GM23338 (cell line): ENCODE measurements at regions not wholly inside any gene's neighbourhood (a gene's known extent, or its start where the extent isn't known, plus 50 kb on each side); places are given as distances from the start of the nearest gene placed in this dataset.

Experiments
- ATAC-seq: fragments of 200-7000 bp; cut with Tn5 transposase; 3 replicates; pipeline ENCODE4 v1.9.1; 2020
- DNase-seq: peaks from one replicate; pipeline ENCODE4 v3.0.0-alpha.2; 2015; ENCODE audit warnings: low spot score
- H2AFZ ChIP-seq: fragments of 200-600 bp; sonication (generic); 2 replicates; pipeline ENCODE4 v1.8.0; 2016; ENCODE audit warnings: antibody characterized with exemption, mild to moderate bottlenecking, moderate library complexity
- H3F3A ChIP-seq: fragments of 200-600 bp; sonication (generic); replicated peaks from 2 replicates; pipeline ENCODE4 v1.8.0; 2017; ENCODE audit warnings: antibody characterized with exemption, mixed run types, low read depth
- H3K27ac ChIP-seq: fragments of 200-600 bp; sonication (generic); 2 replicates; pipeline ENCODE4 v1.6.1; 2016; ENCODE audit warnings: low read depth
- H3K27me3 ChIP-seq: fragments of 200-600 bp; sonication (generic); 2 replicates; pipeline ENCODE4 v1.8.0; 2016; ENCODE audit warnings: mild to moderate bottlenecking, mixed run types, moderate library complexity; ENCODE audit not compliant: insufficient read depth
- H3K36me3 ChIP-seq: fragments of 200-600 bp; sonication (generic); 2 replicates; pipeline ENCODE4 v1.8.0; 2016; ENCODE audit warnings: mild to moderate bottlenecking; ENCODE audit not compliant: insufficient read depth
- H3K4me1 ChIP-seq: fragments of 200-600 bp; sonication (generic); 2 replicates; pipeline ENCODE4 v1.8.0; 2016; ENCODE audit warnings: mild to moderate bottlenecking, moderate library complexity; ENCODE audit not compliant: insufficient read depth
- H3K4me2 ChIP-seq: fragments of 200-600 bp; sonication (generic); 2 replicates; pipeline ENCODE4 v1.7.1; 2017; ENCODE audit warnings: mixed run types
- H3K4me3 ChIP-seq: fragments of 200-600 bp; sonication (generic); 2 replicates; pipeline ENCODE4 v1.6.1; 2016; ENCODE audit warnings: mixed run types
- H3K79me2 ChIP-seq: fragments of 200-600 bp; sonication (generic); replicated peaks from 2 replicates; pipeline ENCODE4 v1.8.0; 2017; ENCODE audit warnings: mild to moderate bottlenecking; ENCODE audit not compliant: insufficient read depth
- H3K9me2 ChIP-seq: fragments of 200-600 bp; sonication (generic); 2 replicates; pipeline ENCODE4 v1.8.0; 2017; ENCODE audit not compliant: insufficient read depth
- H4K20me1 ChIP-seq: fragments of 200-600 bp; sonication (generic); replicated peaks from 2 replicates; pipeline ENCODE4 v1.8.0; 2017; ENCODE audit warnings: mild to moderate bottlenecking; ENCODE audit not compliant: insufficient read depth
- H3K27ac Mint-ChIP-seq: 2 replicates; pipeline ENCODE4 v1.8.0; 2020; ENCODE audit warnings: inconsistent platforms, mild to moderate bottlenecking, moderate library complexity, mixed read lengths
- H3K27me3 Mint-ChIP-seq: 3 replicates; pipeline ENCODE4 v1.8.0; 2022; ENCODE audit warnings: low read depth, mild to moderate bottlenecking, moderate library complexity, mixed read lengths, inconsistent platforms; ENCODE audit not compliant: insufficient read depth, poor library complexity
- H3K36me3 Mint-ChIP-seq: 3 replicates; pipeline ENCODE4 v1.8.0; 2021; ENCODE audit warnings: low read depth, mild to moderate bottlenecking, inconsistent platforms, moderate library complexity, mixed read lengths
- H3K4me1 Mint-ChIP-seq: 3 replicates; pipeline ENCODE4 v1.8.0; 2020; ENCODE audit warnings: mild to moderate bottlenecking, inconsistent platforms, mixed read lengths
- H3K4me3 Mint-ChIP-seq: 3 replicates; pipeline ENCODE4 v1.8.0; 2021; ENCODE audit warnings: moderate library complexity, mild to moderate bottlenecking, inconsistent platforms, mixed read lengths
- H3K9me3 Mint-ChIP-seq: 3 replicates; pipeline ENCODE4 v1.8.0; 2020; ENCODE audit warnings: moderate library complexity, mild to moderate bottlenecking, inconsistent platforms, mixed read lengths
- CREB1 ChIP-seq: fragments of 250-450 bp; sonication (Bioruptor Pico); IDR thresholded peaks from 2 replicates; pipeline ENCODE4 v1.5.0; 2020; ENCODE audit warnings: low read depth, mild to moderate bottlenecking, moderate library complexity
- EZH2 ChIP-seq: fragments of 200-600 bp; sonication (generic); IDR thresholded peaks from one replicate; pipeline ENCODE4 v1.8.0; 2017; ENCODE audit warnings: antibody characterized with exemption, mild to moderate bottlenecking, low read depth; ENCODE audit not compliant: unreplicated experiment
- EZH2phosphoT487 ChIP-seq: fragments of 200-600 bp; sonication (generic); IDR thresholded peaks from one replicate; pipeline ENCODE4 v1.8.1; 2018; ENCODE audit warnings: antibody characterized with exemption; ENCODE audit not compliant: unreplicated experiment
- JUNB ChIP-seq: IDR thresholded peaks from one replicate; pipeline ENCODE4 v1.6.1; 2016; ENCODE audit warnings: antibody characterized with exemption; ENCODE audit not compliant: unreplicated experiment
- POLR2AphosphoS5 ChIP-seq: IDR thresholded peaks from 2 replicates; pipeline ENCODE4 v1.6.1; 2016; ENCODE audit warnings: antibody characterized with exemption, low read depth
- STAT1 ChIP-seq: IDR thresholded peaks from one replicate; pipeline ENCODE4 v1.6.1; 2016; ENCODE audit warnings: antibody characterized with exemption; ENCODE audit not compliant: unreplicated experiment
- ZNF114 ChIP-seq: fragments of 250-450 bp; sonication (Bioruptor Pico); IDR thresholded peaks from 2 replicates; pipeline ENCODE4 v1.5.0; 2020; ENCODE audit warnings: mild to moderate bottlenecking, moderate library complexity
- ZNF331 ChIP-seq: fragments of 250-450 bp; sonication (Bioruptor Pico); IDR thresholded peaks from 2 replicates; pipeline ENCODE4 v1.5.0; 2020; ENCODE audit warnings: low read depth, mild to moderate bottlenecking, moderate library complexity
- TF ChIP-seq, protein P1 (sequence below), 2 experiments: fragments of 200-600 bp in 1 of 2; sonication (generic) in 1 of 2; conservative IDR thresholded peaks; 2 replicates each; pipeline versions ENCODE4 v1.5.1 to v1.6.1; 2016 to 2017; ENCODE audit warnings: antibody characterized with exemption in 2 of 2, low read depth in 2 of 2, mild to moderate bottlenecking in 2 of 2, moderate library complexity in 1 of 2
- TF ChIP-seq, protein P2 (sequence below): fragments of 250-450 bp; sonication (Bioruptor Pico); IDR thresholded peaks from 2 replicates; pipeline ENCODE4 v1.5.0; 2020; ENCODE audit warnings: mild to moderate bottlenecking, moderate library complexity
- TF ChIP-seq, protein P3 (sequence below): IDR thresholded peaks from one replicate; pipeline ENCODE4 v1.6.1; 2018; ENCODE audit warnings: antibody characterized with exemption; ENCODE audit not compliant: unreplicated experiment

DNA sequence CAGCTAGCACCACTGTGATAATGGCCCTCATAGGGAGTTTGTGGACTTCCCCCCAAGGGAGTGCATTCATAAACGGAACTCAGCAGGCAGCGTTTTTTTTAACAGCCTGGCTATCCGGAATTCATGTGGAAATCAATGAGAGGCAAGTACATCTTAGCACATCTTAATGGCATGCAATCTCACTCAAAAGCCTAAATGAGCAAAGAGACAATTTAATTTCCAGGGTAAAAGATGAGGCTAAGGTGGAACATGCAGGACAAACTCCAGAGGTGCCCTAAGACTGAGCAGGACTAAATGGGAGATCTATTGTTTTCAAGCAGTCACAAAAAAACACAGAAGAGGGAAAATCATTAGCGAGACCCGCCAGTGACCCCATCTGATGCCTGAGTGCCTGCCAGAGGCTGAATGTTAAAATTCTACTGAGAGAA, 243.5 kb upstream of the KCNIP4 start:
- Histone ChIP-seq H4K20me1 (no peaks in the 10 kb centered on the region), H3K4me2 (peak overlapping the region; percentile 53), H3K4me3 (no peak overlapping the region), H3K36me3 (no peaks in the 10 kb centered on the region), H3K79me2 (no peaks in the 10 kb centered on the region), H3K4me1 (peaks cover 25% of the 10 kb centered on the region), H2AFZ (no peak overlapping the region; the same call in 1 of the 2 replicates), H3K27me3 (no peaks in the 10 kb centered on the region), H3F3A (no peaks in the 10 kb centered on the region), H3K27ac (no peak overlapping the region), H3K9me2 (no peaks in the 10 kb centered on the region)
- TF ChIP-seq CREB1 (CRISPR knock-in tag) (no peak), EZH2 (no peak)
- no peak for DNase-seq
- peak; percentile 49 for ATAC-seq
- H3K9me3 Mint-ChIP-seq: peaks cover 2% of the 10 kb centered on the region; the same call in 1 of the 3 replicates
- peaks cover 8% of the 10 kb centered on the region; the same call in 1 of the 3 replicates for H3K36me3 Mint-ChIP-seq
- no peak overlapping the region for H3K4me3 Mint-ChIP-seq
- H3K4me1 Mint-ChIP-seq: peaks cover 36% of the 10 kb centered on the region
- peaks cover 3% of the 10 kb centered on the region for H3K27me3 Mint-ChIP-seq
- no peak overlapping the region; the same call in 1 of the 2 replicates for H3K27ac Mint-ChIP-seq

DNA sequence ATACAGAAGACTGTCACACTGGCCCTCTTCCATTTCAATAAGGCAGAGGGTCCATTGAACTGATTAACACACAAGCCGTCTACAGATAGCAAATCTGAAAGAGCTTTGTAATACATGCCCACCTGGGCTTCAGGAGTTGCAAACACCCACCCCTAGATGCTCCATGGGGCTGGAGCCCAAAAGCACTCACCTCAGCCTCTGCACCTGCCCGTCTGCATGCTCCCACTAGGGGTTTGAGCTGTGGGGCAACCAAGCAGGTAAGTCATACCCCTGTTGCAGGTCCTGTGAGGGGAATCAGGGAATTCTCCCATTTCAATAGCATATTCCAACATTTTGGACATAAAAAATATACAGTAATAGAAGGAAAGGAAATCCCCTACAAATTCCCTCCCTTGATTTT, 243.0 kb upstream of the KCNIP4 start:
- H3K27ac Mint-ChIP-seq: 0 out of 2 replicates have a peak overlapping the region, but pooled peaks have one; percentile 65
- Histone ChIP-seq H4K20me1 (no peaks in the 10 kb centered on the region), H3K27me3 (no peaks in the 10 kb centered on the region), H3K36me3 (no peaks in the 10 kb centered on the region), H2AFZ (peak overlapping the region; percentile 39; the same call in 1 of the 2 replicates), H3K27ac (no peak overlapping the region), H3K9me2 (no peaks in the 10 kb centered on the region), H3K4me2 (peak overlapping the region; percentile 53), H3K4me1 (peaks cover 30% of the 10 kb centered on the region), H3F3A (no peaks in the 10 kb centered on the region), H3K79me2 (no peaks in the 10 kb centered on the region), H3K4me3 (no peak overlapping the region)
- H3K36me3 Mint-ChIP-seq: peaks cover 8% of the 10 kb centered on the region; the same call in 1 of the 3 replicates
- ATAC-seq: peak; percentile 88
- no peak overlapping the region for H3K4me3 Mint-ChIP-seq
- DNase-seq: peak; percentile 16
- peaks cover 2% of the 10 kb centered on the region; the same call in 1 of the 3 replicates for H3K9me3 Mint-ChIP-seq
- H3K27me3 Mint-ChIP-seq: peaks cover 3% of the 10 kb centered on the region
- H3K4me1 Mint-ChIP-seq: peaks cover 42% of the 10 kb centered on the region
- TF ChIP-seq POLR2AphosphoS5: no peak
- TF ChIP-seq ZNF331 (CRISPR knock-in tag): no peak
- TF ChIP-seq ZNF114 (CRISPR knock-in tag): no peak
- TF ChIP-seq, protein P1, sequence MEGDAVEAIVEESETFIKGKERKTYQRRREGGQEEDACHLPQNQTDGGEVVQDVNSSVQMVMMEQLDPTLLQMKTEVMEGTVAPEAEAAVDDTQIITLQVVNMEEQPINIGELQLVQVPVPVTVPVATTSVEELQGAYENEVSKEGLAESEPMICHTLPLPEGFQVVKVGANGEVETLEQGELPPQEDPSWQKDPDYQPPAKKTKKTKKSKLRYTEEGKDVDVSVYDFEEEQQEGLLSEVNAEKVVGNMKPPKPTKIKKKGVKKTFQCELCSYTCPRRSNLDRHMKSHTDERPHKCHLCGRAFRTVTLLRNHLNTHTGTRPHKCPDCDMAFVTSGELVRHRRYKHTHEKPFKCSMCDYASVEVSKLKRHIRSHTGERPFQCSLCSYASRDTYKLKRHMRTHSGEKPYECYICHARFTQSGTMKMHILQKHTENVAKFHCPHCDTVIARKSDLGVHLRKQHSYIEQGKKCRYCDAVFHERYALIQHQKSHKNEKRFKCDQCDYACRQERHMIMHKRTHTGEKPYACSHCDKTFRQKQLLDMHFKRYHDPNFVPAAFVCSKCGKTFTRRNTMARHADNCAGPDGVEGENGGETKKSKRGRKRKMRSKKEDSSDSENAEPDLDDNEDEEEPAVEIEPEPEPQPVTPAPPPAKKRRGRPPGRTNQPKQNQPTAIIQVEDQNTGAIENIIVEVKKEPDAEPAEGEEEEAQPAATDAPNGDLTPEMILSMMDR (conservative IDR thresholded peaks at IDR 0.05; ENCODE audit: low read depth in 2 of 2): no peak
- TF ChIP-seq, protein P2, sequence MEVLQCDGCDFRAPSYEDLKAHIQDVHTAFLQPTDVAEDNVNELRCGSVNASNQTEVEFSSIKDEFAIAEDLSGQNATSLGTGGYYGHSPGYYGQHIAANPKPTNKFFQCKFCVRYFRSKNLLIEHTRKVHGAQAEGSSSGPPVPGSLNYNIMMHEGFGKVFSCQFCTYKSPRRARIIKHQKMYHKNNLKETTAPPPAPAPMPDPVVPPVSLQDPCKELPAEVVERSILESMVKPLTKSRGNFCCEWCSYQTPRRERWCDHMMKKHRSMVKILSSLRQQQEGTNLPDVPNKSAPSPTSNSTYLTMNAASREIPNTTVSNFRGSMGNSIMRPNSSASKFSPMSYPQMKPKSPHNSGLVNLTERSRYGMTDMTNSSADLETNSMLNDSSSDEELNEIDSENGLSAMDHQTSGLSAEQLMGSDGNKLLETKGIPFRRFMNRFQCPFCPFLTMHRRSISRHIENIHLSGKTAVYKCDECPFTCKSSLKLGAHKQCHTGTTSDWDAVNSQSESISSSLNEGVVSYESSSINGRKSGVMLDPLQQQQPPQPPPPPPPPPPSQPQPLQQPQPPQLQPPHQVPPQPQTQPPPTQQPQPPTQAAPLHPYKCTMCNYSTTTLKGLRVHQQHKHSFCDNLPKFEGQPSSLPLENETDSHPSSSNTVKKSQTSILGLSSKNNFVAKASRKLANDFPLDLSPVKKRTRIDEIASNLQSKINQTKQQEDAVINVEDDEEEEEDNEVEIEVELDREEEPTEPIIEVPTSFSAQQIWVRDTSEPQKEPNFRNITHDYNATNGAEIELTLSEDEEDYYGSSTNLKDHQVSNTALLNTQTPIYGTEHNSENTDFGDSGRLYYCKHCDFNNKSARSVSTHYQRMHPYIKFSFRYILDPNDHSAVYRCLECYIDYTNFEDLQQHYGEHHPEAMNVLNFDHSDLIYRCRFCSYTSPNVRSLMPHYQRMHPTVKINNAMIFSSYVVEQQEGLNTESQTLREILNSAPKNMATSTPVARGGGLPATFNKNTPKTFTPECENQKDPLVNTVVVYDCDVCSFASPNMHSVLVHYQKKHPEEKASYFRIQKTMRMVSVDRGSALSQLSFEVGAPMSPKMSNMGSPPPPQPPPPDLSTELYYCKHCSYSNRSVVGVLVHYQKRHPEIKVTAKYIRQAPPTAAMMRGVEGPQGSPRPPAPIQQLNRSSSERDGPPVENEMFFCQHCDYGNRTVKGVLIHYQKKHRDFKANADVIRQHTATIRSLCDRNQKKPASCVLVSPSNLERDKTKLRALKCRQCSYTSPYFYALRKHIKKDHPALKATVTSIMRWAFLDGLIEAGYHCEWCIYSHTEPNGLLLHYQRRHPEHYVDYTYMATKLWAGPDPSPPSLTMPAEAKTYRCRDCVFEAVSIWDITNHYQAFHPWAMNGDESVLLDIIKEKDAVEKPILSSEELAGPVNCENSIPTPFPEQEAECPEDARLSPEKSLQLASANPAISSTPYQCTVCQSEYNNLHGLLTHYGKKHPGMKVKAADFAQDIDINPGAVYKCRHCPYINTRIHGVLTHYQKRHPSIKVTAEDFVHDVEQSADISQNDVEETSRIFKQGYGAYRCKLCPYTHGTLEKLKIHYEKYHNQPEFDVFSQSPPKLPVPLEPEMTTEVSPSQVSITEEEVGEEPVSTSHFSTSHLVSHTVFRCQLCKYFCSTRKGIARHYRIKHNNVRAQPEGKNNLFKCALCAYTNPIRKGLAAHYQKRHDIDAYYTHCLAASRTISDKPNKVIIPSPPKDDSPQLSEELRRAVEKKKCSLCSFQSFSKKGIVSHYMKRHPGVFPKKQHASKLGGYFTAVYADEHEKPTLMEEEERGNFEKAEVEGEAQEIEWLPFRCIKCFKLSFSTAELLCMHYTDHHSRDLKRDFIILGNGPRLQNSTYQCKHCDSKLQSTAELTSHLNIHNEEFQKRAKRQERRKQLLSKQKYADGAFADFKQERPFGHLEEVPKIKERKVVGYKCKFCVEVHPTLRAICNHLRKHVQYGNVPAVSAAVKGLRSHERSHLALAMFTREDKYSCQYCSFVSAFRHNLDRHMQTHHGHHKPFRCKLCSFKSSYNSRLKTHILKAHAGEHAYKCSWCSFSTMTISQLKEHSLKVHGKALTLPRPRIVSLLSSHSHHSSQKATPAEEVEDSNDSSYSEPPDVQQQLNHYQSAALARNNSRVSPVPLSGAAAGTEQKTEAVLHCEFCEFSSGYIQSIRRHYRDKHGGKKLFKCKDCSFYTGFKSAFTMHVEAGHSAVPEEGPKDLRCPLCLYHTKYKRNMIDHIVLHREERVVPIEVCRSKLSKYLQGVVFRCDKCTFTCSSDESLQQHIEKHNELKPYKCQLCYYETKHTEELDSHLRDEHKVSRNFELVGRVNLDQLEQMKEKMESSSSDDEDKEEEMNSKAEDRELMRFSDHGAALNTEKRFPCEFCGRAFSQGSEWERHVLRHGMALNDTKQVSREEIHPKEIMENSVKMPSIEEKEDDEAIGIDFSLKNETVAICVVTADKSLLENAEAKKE (CRISPR knock-in tag): no peak
- no peak for TF ChIP-seq STAT1
- no peak for TF ChIP-seq CREB1 (CRISPR knock-in tag)
- TF ChIP-seq JUNB: no peak
- no peak for TF ChIP-seq EZH2phosphoT487
- TF ChIP-seq, protein P3, sequence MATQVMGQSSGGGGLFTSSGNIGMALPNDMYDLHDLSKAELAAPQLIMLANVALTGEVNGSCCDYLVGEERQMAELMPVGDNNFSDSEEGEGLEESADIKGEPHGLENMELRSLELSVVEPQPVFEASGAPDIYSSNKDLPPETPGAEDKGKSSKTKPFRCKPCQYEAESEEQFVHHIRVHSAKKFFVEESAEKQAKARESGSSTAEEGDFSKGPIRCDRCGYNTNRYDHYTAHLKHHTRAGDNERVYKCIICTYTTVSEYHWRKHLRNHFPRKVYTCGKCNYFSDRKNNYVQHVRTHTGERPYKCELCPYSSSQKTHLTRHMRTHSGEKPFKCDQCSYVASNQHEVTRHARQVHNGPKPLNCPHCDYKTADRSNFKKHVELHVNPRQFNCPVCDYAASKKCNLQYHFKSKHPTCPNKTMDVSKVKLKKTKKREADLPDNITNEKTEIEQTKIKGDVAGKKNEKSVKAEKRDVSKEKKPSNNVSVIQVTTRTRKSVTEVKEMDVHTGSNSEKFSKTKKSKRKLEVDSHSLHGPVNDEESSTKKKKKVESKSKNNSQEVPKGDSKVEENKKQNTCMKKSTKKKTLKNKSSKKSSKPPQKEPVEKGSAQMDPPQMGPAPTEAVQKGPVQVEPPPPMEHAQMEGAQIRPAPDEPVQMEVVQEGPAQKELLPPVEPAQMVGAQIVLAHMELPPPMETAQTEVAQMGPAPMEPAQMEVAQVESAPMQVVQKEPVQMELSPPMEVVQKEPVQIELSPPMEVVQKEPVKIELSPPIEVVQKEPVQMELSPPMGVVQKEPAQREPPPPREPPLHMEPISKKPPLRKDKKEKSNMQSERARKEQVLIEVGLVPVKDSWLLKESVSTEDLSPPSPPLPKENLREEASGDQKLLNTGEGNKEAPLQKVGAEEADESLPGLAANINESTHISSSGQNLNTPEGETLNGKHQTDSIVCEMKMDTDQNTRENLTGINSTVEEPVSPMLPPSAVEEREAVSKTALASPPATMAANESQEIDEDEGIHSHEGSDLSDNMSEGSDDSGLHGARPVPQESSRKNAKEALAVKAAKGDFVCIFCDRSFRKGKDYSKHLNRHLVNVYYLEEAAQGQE: no peak
